ENCODE measurements at regions not wholly inside any gene's neighbourhood (a gene's known extent, or its start where the extent isn't known, plus 50 kb on each side); places are given as distances from the start of the nearest gene placed in this dataset.
A peak's percentile ranks its signal among the peaks of the same experiment; 100 is the strongest.

- no peak for DNase-seq
- in situ Hi-C loops (cut with HindIII; ENCODE audit: low pct_ligation_motif_present, low pct_unique_long_range_greater_than_20kb, low sequenced_read_pairs): no loop called here
Measured at GRCh38 chr11:88448131-88448670, 110.7 kb upstream of the CTSC start.

- DNase-seq: no peak
- in situ Hi-C loops (cut with HindIII; ENCODE audit: low pct_ligation_motif_present, low pct_unique_long_range_greater_than_20kb, low sequenced_read_pairs): no loop called here
Measured at GRCh38 chr11:88447281-88447680, 109.7 kb upstream of the CTSC start.

- in situ Hi-C loops (cut with HindIII; ENCODE audit: low pct_ligation_motif_present, low pct_unique_long_range_greater_than_20kb, low sequenced_read_pairs): no loop called here
- DNase-seq: no peak
Measured at GRCh38 chr11:88439356-88439755, 101.8 kb upstream of the CTSC start.

GRCh38 chr11:88438721-88439120, 101.2 kb upstream of the CTSC start:
- in situ Hi-C loops (cut with HindIII; ENCODE audit: low pct_ligation_motif_present, low pct_unique_long_range_greater_than_20kb, low sequenced_read_pairs): no loop called here
- DNase-seq: no peak

- in situ Hi-C loops (cut with HindIII; ENCODE audit: low pct_ligation_motif_present, low pct_unique_long_range_greater_than_20kb, low sequenced_read_pairs): no loop called here
- DNase-seq: no peak
Measured at GRCh38 chr11:88435415-88435814, 97.9 kb upstream of the CTSC start.

GRCh38 chr11:88434333-88434976, 96.9 kb upstream of the CTSC start:
- in situ Hi-C loops (cut with HindIII; ENCODE audit: low pct_ligation_motif_present, low pct_unique_long_range_greater_than_20kb, low sequenced_read_pairs): no loop called here

GRCh38 chr11:88433536-88434230, 96.1 kb upstream of the CTSC start:
- no peak for DNase-seq

More at GRCh38 chr11:88434333-88434976, 96.9 kb upstream of the CTSC start:
- no peak for DNase-seq

GRCh38 chr11:88431675-88432341, 94.3 kb upstream of the CTSC start:
- in situ Hi-C loops (cut with HindIII; ENCODE audit: low pct_ligation_motif_present, low pct_unique_long_range_greater_than_20kb, low sequenced_read_pairs): no loop called here

More at GRCh38 chr11:88433536-88434230, 96.1 kb upstream of the CTSC start:
- in situ Hi-C loops (cut with HindIII; ENCODE audit: low pct_ligation_motif_present, low pct_unique_long_range_greater_than_20kb, low sequenced_read_pairs): no loop called here

GRCh38 chr11:88428959-88429358, 91.4 kb upstream of the CTSC start:
- no peak for DNase-seq
- in situ Hi-C loops (cut with HindIII; ENCODE audit: low pct_ligation_motif_present, low pct_unique_long_range_greater_than_20kb, low sequenced_read_pairs): no loop called here

More at GRCh38 chr11:88431675-88432341, 94.3 kb upstream of the CTSC start:
- no peak for DNase-seq

GRCh38 chr11:88427719-88428118, 90.2 kb upstream of the CTSC start:
- in situ Hi-C loops (cut with HindIII; ENCODE audit: low pct_ligation_motif_present, low pct_unique_long_range_greater_than_20kb, low sequenced_read_pairs): no loop called here
- DNase-seq: no peak

GRCh38 chr11:88424881-88425280, 87.3 kb upstream of the CTSC start:
- DNase-seq: no peak
- in situ Hi-C loops (cut with HindIII; ENCODE audit: low pct_ligation_motif_present, low pct_unique_long_range_greater_than_20kb, low sequenced_read_pairs): no loop called here

- no peak for DNase-seq
- in situ Hi-C loops (cut with HindIII; ENCODE audit: low pct_ligation_motif_present, low pct_unique_long_range_greater_than_20kb, low sequenced_read_pairs): no loop called here
Measured at GRCh38 chr11:88421530-88421929, 84.0 kb upstream of the CTSC start.

- in situ Hi-C loops (cut with HindIII; ENCODE audit: low pct_ligation_motif_present, low pct_unique_long_range_greater_than_20kb, low sequenced_read_pairs): no loop called here
- DNase-seq: no peak
Measured at GRCh38 chr11:88420165-88420791, 82.7 kb upstream of the CTSC start.

- in situ Hi-C loops (cut with HindIII; ENCODE audit: low pct_ligation_motif_present, low pct_unique_long_range_greater_than_20kb, low sequenced_read_pairs): no loop called here
- DNase-seq: no peak
Measured at GRCh38 chr11:88418508-88418907, 81.0 kb upstream of the CTSC start.

GRCh38 chr11:88415495-88415894, 78.0 kb upstream of the CTSC start:
- in situ Hi-C loops (cut with HindIII; ENCODE audit: low pct_ligation_motif_present, low pct_unique_long_range_greater_than_20kb, low sequenced_read_pairs): no loop called here
- DNase-seq: no peak

GRCh38 chr11:88414981-88415413, 77.5 kb upstream of the CTSC start:
- in situ Hi-C loops (cut with HindIII; ENCODE audit: low pct_ligation_motif_present, low pct_unique_long_range_greater_than_20kb, low sequenced_read_pairs): no loop called here
- no peak for DNase-seq

- in situ Hi-C loops (cut with HindIII; ENCODE audit: low pct_ligation_motif_present, low pct_unique_long_range_greater_than_20kb, low sequenced_read_pairs): no loop called here
- peak; percentile 39 for DNase-seq
Measured at GRCh38 chr11:88414385-88414861, 76.9 kb upstream of the CTSC start.

GRCh38 chr11:88411265-88411664, 73.7 kb upstream of the CTSC start:
- in situ Hi-C loops (cut with HindIII; ENCODE audit: low pct_ligation_motif_present, low pct_unique_long_range_greater_than_20kb, low sequenced_read_pairs): no loop called here
- DNase-seq: no peak

GRCh38 chr11:88410656-88411055, 73.1 kb upstream of the CTSC start:
- in situ Hi-C loops (cut with HindIII; ENCODE audit: low pct_ligation_motif_present, low pct_unique_long_range_greater_than_20kb, low sequenced_read_pairs): no loop called here
- no peak for DNase-seq

Measured in ACHN (cell line).